DOHH2 (cell line): ENCODE measurements at regions not wholly inside any gene's neighbourhood (a gene's known extent, or its start where the extent isn't known, plus 50 kb on each side); places are given as distances from the start of the nearest gene placed in this dataset.

Experiments
- H3F3A ChIP-seq: fragments of 200-600 bp; sonication (generic), shearing (Covaris generic); 2 replicates; pipeline ENCODE4 v1.6.0; 2016; ENCODE audit warnings: antibody characterized with exemption, mild to moderate bottlenecking; ENCODE audit not compliant: control insufficient read depth, insufficient read depth
- H3K27ac ChIP-seq: fragments of 200-600 bp; sonication (generic); 2 replicates; pipeline ENCODE4 v1.5.1; 2014; ENCODE audit warnings: low read depth, mild to moderate bottlenecking, low read length, moderate library complexity
- H3K27me3 ChIP-seq: fragments of 200-600 bp; sonication (generic); 2 replicates; pipeline ENCODE4 v1.6.1; 2014; ENCODE audit warnings: mild to moderate bottlenecking, low read length, mixed read lengths; ENCODE audit not compliant: control insufficient read depth
- H3K36me3 ChIP-seq: fragments of 200-600 bp; sonication (generic); 2 replicates; pipeline ENCODE4 v1.6.1; 2014; ENCODE audit warnings: mild to moderate bottlenecking, low read length, moderate library complexity, mixed read lengths; ENCODE audit not compliant: control insufficient read depth
- H3K4me1 ChIP-seq: fragments of 200-600 bp; sonication (generic); 2 replicates; pipeline ENCODE4 v1.6.1; 2014; ENCODE audit warnings: mild to moderate bottlenecking, low read length, mixed read lengths; ENCODE audit not compliant: control insufficient read depth
- H3K4me2 ChIP-seq: fragments of 200-600 bp; sonication (generic); 2 replicates; pipeline ENCODE4 v1.6.0; 2014; ENCODE audit warnings: mild to moderate bottlenecking, low read length, moderate library complexity
- H3K4me3 ChIP-seq: fragments of 200-600 bp; sonication (generic); 2 replicates; pipeline ENCODE4 v1.5.1; 2014; ENCODE audit warnings: mild to moderate bottlenecking, low read length, mixed read lengths
- H3K79me2 ChIP-seq: fragments of 200-600 bp; sonication (generic); 2 replicates; pipeline ENCODE4 v1.6.1; 2014; ENCODE audit warnings: mild to moderate bottlenecking, low read length, mixed read lengths; ENCODE audit not compliant: control insufficient read depth
- H3K9me2 ChIP-seq: fragments of 200-600 bp; sonication (generic); replicated peaks from 2 replicates; pipeline ENCODE4 v1.6.1; 2014; ENCODE audit warnings: mild to moderate bottlenecking, low read length, mixed read lengths; ENCODE audit not compliant: control insufficient read depth
- H3K9me3 ChIP-seq: fragments of 200-600 bp; sonication (generic); 2 replicates; pipeline ENCODE4 v1.6.1; 2014; ENCODE audit warnings: antibody characterized with exemption, low read length, mixed read lengths; ENCODE audit not compliant: control insufficient read depth, insufficient read depth
- H4K20me1 ChIP-seq: fragments of 200-600 bp; sonication (generic); 2 replicates; pipeline ENCODE4 v1.6.0; 2014; ENCODE audit warnings: low read depth, mild to moderate bottlenecking, antibody characterized with exemption, low read length, moderate library complexity; ENCODE audit not compliant: control insufficient read depth, insufficient read depth
- CTCF ChIP-seq: fragments of 200-600 bp; sonication (generic); IDR thresholded peaks from one replicate; pipeline ENCODE4 v1.5.1; 2014; ENCODE audit warnings: antibody characterized with exemption, mild to moderate bottlenecking, low read depth, low read length; ENCODE audit not compliant: poor library complexity, severe bottlenecking
- EZH2phosphoT487 ChIP-seq: fragments of 200-600 bp; sonication (generic); IDR thresholded peaks from 2 replicates; pipeline ENCODE4 v1.6.1; 2017; ENCODE audit warnings: borderline replicate concordance, mild to moderate bottlenecking, antibody characterized with exemption, low read length, moderate library complexity, mixed read lengths

GRCh38 chr15:80308002-80308401 is 56.0 kb upstream of the CTXND1 start:
- Histone ChIP-seq H3K27me3 (no peaks in the 10 kb centered on the region), H3K9me2 (no peaks in the 10 kb centered on the region), H3K36me3 (no peaks in the 10 kb centered on the region), H3K79me2 (no peaks in the 10 kb centered on the region), H4K20me1 (no peaks in the 10 kb centered on the region), H3K27ac (no peak overlapping the region), H3K4me2 (no peak overlapping the region), H3K9me3 (no peaks in the 10 kb centered on the region), H3K4me3 (no peak overlapping the region), H3F3A (no peaks in the 10 kb centered on the region), H3K4me1 (no peaks in the 10 kb centered on the region)
- TF ChIP-seq CTCF (no peak), EZH2phosphoT487 (no peak)

GRCh38 chr15:80309769-80310384 is 57.9 kb upstream of the CTXND1 start:
- Histone ChIP-seq H3K9me2 (no peaks in the 10 kb centered on the region), H3K4me2 (no peak overlapping the region), H3K9me3 (no peaks in the 10 kb centered on the region), H3K4me1 (no peaks in the 10 kb centered on the region), H3K27me3 (no peaks in the 10 kb centered on the region), H3K36me3 (no peaks in the 10 kb centered on the region), H3F3A (no peaks in the 10 kb centered on the region), H3K79me2 (no peaks in the 10 kb centered on the region), H3K4me3 (no peak overlapping the region), H3K27ac (no peak overlapping the region), H4K20me1 (no peaks in the 10 kb centered on the region)
- no peak for TF ChIP-seq EZH2phosphoT487
- TF ChIP-seq CTCF, result peak; percentile 41

- no peak for TF ChIP-seq CTCF
- TF ChIP-seq EZH2phosphoT487, result no peak
- Histone ChIP-seq H3K9me3 (no peaks in the 10 kb centered on the region), H3K4me1 (no peaks in the 10 kb centered on the region), H3K9me2 (no peaks in the 10 kb centered on the region), H3K4me2 (no peak overlapping the region), H3K36me3 (no peaks in the 10 kb centered on the region), H3K27me3 (no peaks in the 10 kb centered on the region), H3K79me2 (no peaks in the 10 kb centered on the region), H4K20me1 (no peaks in the 10 kb centered on the region), H3K4me3 (no peak overlapping the region), H3K27ac (no peak overlapping the region), H3F3A (no peaks in the 10 kb centered on the region)
Observed at GRCh38 chr15:80310776-80311175, 58.8 kb upstream of the CTXND1 start.
